NCI-H146 treated with DMSO at 0.1 percent for 48 hours (cell line): ENCODE measurements at regions not wholly inside any gene's neighbourhood (a gene's known extent, or its start where the extent isn't known, plus 50 kb on each side); places are given as distances from the start of the nearest gene placed in this dataset.

Experiments
- DNase-seq: peaks from one replicate; lab custom pipeline; 2025; ENCODE audit not compliant: unreplicated experiment; lab: John Stamatoyannopoulos, UW

DNA sequence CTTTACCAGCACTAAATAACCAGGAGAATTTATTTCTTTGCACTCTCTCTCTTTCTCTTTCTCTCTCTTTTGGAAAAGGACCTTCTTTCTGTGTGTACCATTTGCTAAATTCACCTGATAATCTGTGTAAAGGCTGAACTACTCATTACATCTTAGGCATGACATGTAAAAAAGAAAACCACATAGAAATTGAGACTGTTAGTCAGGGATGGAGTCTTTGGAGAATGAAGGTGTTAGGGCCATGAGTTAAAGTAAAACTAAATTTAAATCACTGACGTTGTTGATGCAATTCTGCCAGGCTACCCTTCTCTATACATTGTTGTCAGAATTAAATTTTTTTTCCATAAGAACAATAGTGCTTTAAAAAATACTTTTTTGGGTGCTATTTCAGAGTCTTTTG is 263.3 kb downstream of the PTEN start:
- DNase-seq: no peak

DNA sequence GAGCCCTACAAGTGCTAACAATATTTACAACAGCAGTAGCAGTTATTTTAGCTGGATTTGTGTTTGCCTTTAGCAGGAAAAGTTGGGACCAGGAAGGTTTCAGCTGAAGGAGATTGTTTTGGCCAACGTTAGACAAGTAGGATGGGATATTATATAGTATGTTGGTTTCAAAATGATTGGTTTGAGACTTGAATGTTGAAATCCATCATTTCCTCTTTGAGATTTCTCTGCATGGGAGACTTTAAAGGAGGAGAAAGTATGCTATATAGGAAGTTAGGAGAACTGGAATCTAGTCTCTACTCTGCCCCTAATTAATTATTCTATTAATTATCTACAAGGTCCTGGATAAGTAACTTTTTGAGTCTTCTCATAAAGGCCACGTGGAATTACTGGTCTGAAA is 263.8 kb downstream of the PTEN start:
- DNase-seq: no peak

- no peak for DNase-seq
Measured at GRCh38 chr10:88127766-88128165, 264.3 kb downstream of the PTEN start.

- no peak for DNase-seq
Measured at GRCh38 chr10:88129013-88129412, 265.6 kb downstream of the PTEN start.

DNA sequence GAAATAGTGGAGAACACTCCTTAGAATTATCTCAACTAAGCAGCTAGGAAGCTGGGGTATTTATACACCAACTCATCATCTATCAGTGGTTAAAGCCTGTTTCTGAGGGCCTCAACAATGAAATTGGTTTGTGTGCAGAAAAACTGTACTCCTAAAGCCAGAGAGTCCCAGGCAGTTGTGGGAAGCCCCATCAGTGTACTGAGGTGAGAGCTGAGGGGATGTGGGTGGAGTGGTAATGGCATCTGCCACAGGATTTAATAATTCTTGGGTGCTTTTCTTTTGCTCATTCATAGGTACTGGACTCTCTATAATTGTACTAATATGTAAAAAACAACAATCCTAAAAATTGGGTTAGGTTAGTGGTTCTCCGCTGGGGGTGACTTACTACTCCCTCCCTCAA is 267.5 kb downstream of the PTEN start:
- DNase-seq: no peak

GRCh38 chr10:88131511-88132139 is 268.2 kb downstream of the PTEN start:
- DNase-seq: no peak

DNA sequence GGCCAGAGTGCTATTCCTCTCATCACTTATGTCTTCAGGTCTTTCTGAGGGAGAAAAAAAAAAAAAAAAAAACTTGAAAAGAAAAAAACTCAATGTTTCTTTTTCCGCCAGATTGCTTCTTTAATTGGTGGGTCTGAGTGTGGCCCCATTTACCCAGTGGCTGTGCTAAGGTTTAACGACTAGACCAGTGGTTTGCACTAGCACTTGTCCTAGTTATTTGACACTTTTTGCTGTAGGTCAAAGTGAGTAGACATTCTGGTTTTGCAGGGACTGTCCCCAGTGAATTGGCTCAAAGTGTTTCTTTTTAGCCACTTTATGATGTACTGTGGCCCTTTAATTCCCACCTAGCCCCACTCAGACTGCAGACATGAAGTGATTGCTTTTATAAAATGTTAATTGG is 273.3 kb downstream of the PTEN start:
- no peak for DNase-seq

GRCh38 chr10:88138319-88138848 is 275.0 kb downstream of the PTEN start:
- no peak for DNase-seq

DNA sequence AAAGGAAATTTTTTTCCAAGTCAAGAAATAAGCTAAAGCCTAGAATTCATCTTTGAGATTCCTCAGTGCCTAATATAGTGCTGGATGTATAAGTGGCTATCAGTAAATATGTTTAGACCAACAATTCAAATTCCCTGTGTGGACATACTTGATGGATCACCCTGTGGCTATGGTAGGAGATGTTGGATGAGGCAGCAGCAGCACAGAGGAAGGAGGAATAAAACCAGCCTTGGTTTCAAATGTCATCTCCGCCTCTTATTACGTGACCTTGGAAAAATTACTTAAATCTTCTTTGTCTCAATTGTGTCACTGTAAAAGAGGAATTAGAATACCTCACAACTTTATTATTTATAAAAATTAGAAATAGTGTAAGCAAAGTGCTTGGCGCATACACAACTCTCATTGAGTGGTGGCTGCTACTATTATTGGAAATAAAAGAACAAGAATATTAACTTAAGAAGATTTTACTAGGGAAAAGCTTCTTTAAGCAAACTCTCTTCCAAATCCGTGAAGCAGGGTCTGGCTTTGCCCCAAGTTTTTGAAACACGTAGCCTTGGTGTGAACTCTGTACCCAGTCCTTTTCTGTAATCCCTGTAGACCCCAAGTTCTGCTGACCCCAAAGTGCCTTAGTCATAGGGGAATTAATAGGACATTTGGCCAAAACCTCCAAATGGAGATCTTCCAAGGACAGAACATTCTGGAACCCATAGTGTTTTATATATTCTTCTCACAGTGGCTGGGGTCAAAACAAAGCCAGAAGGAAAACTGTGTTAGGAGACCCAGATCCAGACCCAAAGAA is 283.8 kb downstream of the PTEN start:
- DNase-seq: no peak

GRCh38 chr10:88149906-88150305 is 286.5 kb downstream of the PTEN start:
- no peak for DNase-seq

DNA sequence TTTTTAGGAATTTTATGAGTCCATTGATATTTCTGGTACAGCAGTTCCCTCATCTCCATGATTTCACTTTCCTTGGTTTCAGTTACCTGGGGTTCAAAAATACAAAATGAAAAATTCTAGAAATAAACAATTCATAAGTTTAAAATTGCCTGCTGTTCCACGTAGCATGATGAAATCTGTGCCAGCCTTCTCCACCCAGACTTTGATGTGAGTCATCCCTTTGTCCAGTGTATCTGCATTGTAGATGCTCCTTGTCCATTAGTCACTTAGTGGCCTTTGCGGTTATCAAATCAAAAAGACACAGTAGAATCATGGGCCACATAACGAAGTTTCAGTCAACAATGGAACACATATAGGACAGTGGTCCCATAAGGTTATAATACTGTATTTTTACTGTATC is 286.9 kb downstream of the PTEN start:
- DNase-seq: no peak

GRCh38 chr10:88152728-88153133 is 289.3 kb downstream of the PTEN start:
- DNase-seq: no peak

GRCh38 chr10:88154596-88155250 is 291.3 kb downstream of the PTEN start:
- no peak for DNase-seq

- no peak for DNase-seq
Measured at GRCh38 chr10:88156341-88156740, 292.9 kb downstream of the PTEN start.

GRCh38 chr10:88157981-88158465 is 294.6 kb downstream of the PTEN start:
- no peak for DNase-seq

GRCh38 chr10:88158526-88159122 is 295.2 kb downstream of the PTEN start:
- no peak for DNase-seq

DNA sequence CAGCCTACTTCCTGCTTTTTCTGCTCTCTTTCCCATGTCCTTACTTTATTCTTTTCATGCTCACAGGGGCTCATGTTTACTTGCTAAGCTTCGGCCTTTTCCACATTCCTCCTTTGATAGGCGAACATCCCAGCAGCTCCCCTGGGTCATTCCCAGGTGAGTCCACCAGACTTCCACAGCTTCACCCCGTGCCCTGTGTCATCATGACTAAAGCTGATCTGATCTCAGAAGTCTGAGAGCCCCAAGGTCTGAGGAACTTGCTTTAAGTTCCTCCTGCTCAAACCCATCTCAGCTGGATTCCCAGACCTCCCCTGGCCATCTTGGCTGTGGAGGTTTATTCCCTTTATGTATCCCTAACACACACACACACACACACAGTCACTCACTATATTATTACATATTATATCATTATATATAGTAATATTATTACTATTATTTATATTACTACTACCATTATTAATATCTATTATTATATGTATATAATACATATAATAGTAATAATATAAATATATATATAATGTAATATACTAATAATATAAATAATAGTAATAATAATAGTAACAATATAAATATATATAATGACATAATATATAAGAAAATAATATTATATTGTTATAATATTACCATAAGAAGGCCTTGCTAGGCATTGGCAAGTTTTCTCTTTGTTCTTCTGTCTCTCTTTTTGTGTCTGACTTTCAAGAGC is 295.9 kb downstream of the PTEN start:
- DNase-seq: no peak

DNA sequence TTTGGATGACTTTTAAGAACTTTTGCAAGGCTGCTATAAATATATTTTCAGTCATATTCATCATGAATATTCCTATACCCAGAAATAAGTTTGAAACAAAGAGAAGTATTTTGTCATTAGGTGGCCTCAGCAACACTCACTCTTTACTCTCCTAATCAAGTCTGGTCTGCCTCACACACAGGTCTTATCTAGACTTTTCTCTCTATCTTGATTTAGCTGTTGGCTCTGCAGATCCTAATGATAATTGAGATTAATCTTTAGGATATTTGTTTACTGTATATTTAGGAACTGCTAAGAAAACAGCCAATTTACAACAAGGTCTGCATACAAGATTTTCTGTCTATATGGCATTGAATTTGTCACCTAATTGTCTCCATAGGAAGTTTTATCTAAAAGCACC is 297.6 kb downstream of the PTEN start:
- DNase-seq: no peak

DNA sequence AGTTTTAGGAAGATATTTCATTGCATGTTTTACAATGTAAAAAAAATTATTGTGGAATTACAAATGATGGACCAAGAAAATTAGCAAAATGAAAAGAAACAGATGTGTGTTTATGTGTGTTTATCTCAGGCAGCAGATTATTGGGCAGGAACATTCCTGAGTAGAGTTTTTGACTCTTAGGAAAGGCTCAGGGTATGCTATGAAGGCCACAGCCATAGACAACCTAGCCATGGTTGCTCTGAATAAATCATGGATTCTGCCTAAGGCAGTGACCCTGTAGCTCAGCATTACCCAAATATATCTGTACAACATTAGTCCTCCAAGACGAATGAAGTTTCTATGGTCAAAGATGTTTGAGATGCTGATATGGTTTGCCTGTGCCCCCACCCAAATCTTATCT is 298.3 kb downstream of the PTEN start:
- no peak for DNase-seq

DNA sequence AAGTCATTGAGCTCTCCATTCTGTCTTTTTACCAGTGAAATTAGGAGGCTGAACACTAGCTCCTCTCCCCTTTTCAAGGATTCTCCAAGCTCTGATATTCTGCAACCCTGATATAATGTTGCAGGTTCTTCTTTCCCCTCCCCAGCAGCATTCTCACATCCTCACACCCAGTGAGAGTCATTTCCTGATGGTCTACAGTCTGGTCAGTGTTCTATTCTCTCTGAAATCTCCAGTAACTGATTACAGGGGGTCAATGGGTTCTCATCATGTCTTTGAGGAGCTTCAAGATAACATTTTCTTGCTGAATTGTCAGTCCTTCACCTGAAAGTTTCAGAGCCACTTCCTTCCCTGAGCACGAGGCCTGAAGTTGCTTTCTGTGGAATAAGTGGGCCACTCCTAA is 299.4 kb downstream of the PTEN start:
- DNase-seq: no peak

- DNase-seq: no peak
Measured at GRCh38 chr10:88163572-88163971, 300.1 kb downstream of the PTEN start.
